ENCODE measurements at regions not wholly inside any gene's neighbourhood (a gene's known extent, or its start where the extent isn't known, plus 50 kb on each side); places are given as distances from the start of the nearest gene placed in this dataset.
"Not testable (repeated sequence)": the region's sequence is repeated elsewhere in the genome, so short reads cannot be mapped to it uniquely, and the experiment has no call there.

- no peak overlapping the region for H3K4me3 ChIP-seq (ENCODE audit: low read depth, low read length)
- no peak for TF ChIP-seq CTCF (IDR thresholded peaks at IDR 0.05; ENCODE audit: insufficient read depth, low read depth, low read length)
- no peak for DNase-seq (ENCODE audit: low read depth)
Measured at GRCh38 chr6:135117413-135117968, 62.9 kb upstream of the HBS1L start.

DNA sequence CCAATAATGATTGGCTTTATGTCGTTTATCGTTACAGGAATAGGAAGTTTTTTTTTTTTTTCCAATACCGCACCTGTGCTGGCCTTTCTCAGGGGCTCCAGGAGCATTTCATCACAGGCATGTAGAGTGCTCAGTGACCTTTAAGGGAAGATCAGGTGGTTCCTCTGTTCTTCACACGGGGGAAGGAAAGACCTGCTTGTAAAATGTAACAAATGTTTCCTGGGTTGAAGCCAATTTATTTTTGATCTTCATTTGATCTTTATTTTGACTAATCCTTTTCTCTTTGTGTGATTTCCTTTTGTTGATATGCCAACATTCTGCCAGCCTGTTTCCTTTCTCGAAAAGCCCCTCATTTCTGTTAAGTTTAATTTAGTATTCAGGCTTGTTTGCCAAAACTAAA lies 61.9 kb upstream of the HBS1L start:
- DNase-seq (ENCODE audit: low read depth): no peak
- H3K4me3 ChIP-seq (ENCODE audit: low read depth, low read length): no peak overlapping the region
- no peak for TF ChIP-seq CTCF (IDR thresholded peaks at IDR 0.05; ENCODE audit: insufficient read depth, low read depth, low read length)

GRCh38 chr6:135115834-135116233 lies 61.2 kb upstream of the HBS1L start:
- H3K4me3 ChIP-seq (ENCODE audit: low read depth, low read length): no peak overlapping the region
- peak; percentile 7 for DNase-seq (ENCODE audit: low read depth)
- no peak for TF ChIP-seq CTCF (IDR thresholded peaks at IDR 0.05; ENCODE audit: insufficient read depth, low read depth, low read length)

DNA sequence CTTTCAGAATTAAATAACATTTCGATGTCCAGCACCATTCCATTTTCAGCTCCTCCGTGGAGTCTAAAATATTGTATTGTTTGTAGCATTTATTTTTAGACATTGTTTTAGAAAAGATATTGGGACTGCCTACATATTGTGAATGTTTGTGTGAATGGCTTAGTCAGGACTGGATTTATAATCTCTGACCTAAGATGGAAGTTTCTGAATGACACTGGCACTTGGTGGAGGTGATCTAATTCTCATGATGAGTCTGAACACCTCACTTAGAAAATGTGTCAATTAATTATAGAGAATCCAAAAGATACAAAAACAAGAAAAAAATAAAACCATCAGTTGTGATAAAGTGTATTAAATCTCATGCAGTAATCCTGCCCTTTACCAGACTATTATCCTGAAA lies 60.8 kb upstream of the HBS1L start:
- no peak overlapping the region for H3K4me3 ChIP-seq (ENCODE audit: low read depth, low read length)
- no peak for TF ChIP-seq CTCF (IDR thresholded peaks at IDR 0.05; ENCODE audit: insufficient read depth, low read depth, low read length)
- DNase-seq (ENCODE audit: low read depth): no peak

GRCh38 chr6:135114355-135115145 lies 59.9 kb upstream of the HBS1L start:
- TF ChIP-seq CTCF (IDR thresholded peaks at IDR 0.05; ENCODE audit: insufficient read depth, low read depth, low read length): no peak
- no peak for DNase-seq (ENCODE audit: low read depth)
- no peak overlapping the region for H3K4me3 ChIP-seq (ENCODE audit: low read depth, low read length)

GRCh38 chr6:135113860-135114259 lies 59.2 kb upstream of the HBS1L start:
- TF ChIP-seq CTCF (IDR thresholded peaks at IDR 0.05; ENCODE audit: insufficient read depth, low read depth, low read length): no peak
- DNase-seq (ENCODE audit: low read depth): no peak
- no peak overlapping the region for H3K4me3 ChIP-seq (ENCODE audit: low read depth, low read length)

DNA sequence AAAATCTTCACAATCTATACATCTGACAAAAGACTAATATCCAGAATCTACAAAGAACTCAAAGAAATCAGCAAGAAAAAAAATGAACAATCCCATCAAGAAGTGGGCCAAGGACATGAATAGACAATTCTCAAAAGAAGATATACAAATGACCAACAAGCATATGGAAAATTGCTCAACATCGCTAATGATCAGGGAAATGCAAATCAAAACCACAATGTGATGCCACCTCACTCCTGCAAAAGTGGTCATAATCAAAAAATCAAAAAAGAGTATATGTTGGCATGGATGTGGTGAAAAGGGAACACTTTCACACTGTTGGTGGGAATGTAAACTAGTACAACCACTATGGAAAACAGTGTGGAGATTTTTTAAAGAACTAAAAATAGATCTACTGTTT lies 58.3 kb upstream of the HBS1L start:
- not testable (repeated sequence) for H3K4me3 ChIP-seq (ENCODE audit: low read depth, low read length); DNase-seq (ENCODE audit: low read depth)

DNA sequence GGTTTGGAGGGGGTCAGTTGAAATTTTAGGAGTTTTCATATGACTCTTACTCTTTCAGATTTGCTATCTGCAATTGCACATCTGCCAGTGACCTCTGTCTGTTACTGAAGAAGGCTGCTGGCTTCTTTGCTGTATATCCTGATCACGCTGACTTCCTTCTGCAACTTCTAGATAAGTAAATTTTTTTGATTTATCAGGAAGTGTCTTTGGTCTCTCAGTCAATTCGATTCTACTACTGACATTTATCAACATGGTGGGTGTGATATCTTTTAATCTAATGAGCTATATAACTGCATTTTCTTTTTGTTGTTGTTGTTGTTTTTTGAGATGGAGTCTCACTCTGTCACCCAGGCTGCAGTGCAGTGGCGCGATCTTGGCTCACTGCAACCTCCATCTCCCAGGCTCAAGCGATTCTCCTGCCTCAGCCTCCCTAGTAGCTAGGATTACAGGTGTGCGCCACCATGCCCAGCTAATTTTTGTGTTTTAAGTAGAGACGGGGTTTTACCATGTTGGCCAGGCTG lies 55.7 kb upstream of the HBS1L start:
- DNase-seq (ENCODE audit: low read depth); H3K4me3 ChIP-seq (ENCODE audit: low read depth, low read length): not testable (repeated sequence)
